Tibial nerve (tissue), 3 donors: ENCODE measurements at regions not wholly inside any gene's neighbourhood (a gene's known extent, or its start where the extent isn't known, plus 50 kb on each side); places are given as distances from the start of the nearest gene placed in this dataset.

Experiments
- CTCF ChIP-seq, 5 experiments: fragments of 200-600 bp in 3 of 5; fragments of 450-650 bp in 2 of 5; sonication (generic) in 3 of 5; IDR thresholded peaks; one replicate each; pipeline ENCODE4 v1.5.1; 2016 to 2019; ENCODE audit warnings: antibody characterized with exemption in 5 of 5, mild to moderate bottlenecking in 3 of 5, moderate library complexity in 2 of 5
- POLR2A ChIP-seq, 2 donors: fragments of 450-650 bp; IDR thresholded peaks; one replicate each; pipeline ENCODE4 v1.6.1; 2017; ENCODE audit warnings: antibody characterized with exemption in 2 of 2, mild to moderate bottlenecking in 2 of 2, moderate library complexity in 2 of 2

GRCh38 chr3:115524549-115524948 is 98.8 kb upstream of the GAP43 start:
- no peak for TF ChIP-seq POLR2A (IDR thresholded peaks at IDR 0.05)
- TF ChIP-seq CTCF (IDR thresholded peaks at IDR 0.05), result no peak
